ENCODE measurements at regions not wholly inside any gene's neighbourhood (a gene's known extent, or its start where the extent isn't known, plus 50 kb on each side); places are given as distances from the start of the nearest gene placed in this dataset.
"Not testable (repeated sequence)": the region's sequence is repeated elsewhere in the genome, so short reads cannot be mapped to it uniquely, and the experiment has no call there.

DNA sequence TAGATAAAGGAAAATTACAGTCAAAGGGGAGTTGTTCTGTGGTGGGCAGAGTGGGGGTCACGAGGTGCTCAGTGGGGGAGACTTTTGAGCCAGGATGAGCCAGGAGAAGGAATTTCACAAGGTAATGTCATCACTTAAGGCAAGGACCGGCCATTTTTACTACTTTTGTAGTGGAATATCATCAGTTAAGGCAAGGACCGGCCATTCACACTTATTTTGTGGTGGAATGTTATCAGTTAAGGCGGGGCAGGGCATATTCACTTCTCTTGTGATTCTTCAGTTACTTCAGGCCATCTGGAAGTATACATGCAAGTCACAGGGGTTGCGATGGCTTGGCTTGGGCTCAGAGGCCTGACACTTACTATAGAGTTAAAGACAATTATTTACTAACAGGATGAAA is 129.9 kb upstream of the MYO10 start:
- WGBS (ENCODE audit: low lambda C conversion rate): 90% methylated on average over 5 of the region's 5 CpGs
- H3K9me2 ChIP-seq; H3K27me3 ChIP-seq (ENCODE audit: insufficient read depth); H3K4me2 ChIP-seq; H3K4me3 ChIP-seq (ENCODE audit: low read depth in 2 of 2, low read length in 1 of 2); H3F3A ChIP-seq (replicated peaks; ENCODE audit: insufficient read depth); DNase-seq; H4K20me1 ChIP-seq (ENCODE audit: insufficient read depth); H2AFZ ChIP-seq (ENCODE audit: low read depth); POLR2A ChIA-PET; H3K4me1 ChIP-seq (ENCODE audit: control insufficient read depth in 1 of 2, insufficient read depth in 2 of 2, low read depth in 1 of 2, low read length in 1 of 2); H3K9ac ChIP-seq; H3K27ac ChIP-seq (ENCODE audit: low read depth in 2 of 2, low read length in 1 of 2); CTCF ChIA-PET; H3K36me3 ChIP-seq (replicated peaks in 1 of 2; ENCODE audit: control insufficient read depth in 1 of 2, insufficient read depth in 2 of 2, low read length in 1 of 2); H3K9me3 ChIP-seq; H3K79me2 ChIP-seq (ENCODE audit: insufficient read depth): not testable (repeated sequence)

DNA sequence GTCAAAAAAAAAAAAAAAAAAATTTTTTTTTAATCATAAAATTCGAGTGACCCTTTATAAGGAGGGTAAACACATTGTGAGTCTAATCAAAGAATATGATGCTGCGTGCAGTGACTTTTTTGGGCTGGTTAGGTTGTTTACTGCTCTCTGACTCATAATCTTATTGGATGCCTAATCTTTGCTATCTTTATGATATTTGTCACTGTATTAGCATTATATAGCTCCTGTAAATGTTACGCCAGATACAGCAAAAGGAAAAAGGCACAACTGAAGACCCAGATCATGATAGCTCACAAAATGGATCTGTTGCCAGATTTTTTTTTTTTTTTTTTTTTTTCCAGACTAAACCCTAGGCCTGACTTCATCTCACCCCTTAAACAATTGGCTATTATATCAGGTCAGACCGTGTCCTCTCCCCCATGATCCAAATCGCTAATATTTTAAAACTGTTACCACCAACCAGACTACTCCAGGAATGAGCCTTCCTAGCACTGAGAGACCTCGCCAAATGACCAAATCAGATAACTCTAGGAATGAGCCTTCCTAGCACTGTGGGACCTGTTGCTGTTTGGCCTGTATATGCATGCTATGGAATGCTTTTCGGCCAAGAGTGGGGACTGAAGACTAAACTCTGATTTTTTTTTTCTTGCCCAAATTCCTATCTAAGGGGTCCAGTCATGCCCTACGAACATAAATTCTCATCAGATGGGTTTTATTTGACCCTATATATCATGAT is 131.7 kb upstream of the MYO10 start:
- CTCF ChIA-PET: no interaction called here

More for the DNA sequence above, 131.7 kb upstream of the MYO10 start:
- Histone ChIP-seq H3K9me2 (no peaks in the 10 kb centered on the region), H3K79me2 (ENCODE audit: insufficient read depth) (no peaks in the 10 kb centered on the region), H3K9ac (no peak overlapping the region), H3K4me3 (ENCODE audit: low read depth in 2 of 2, low read length in 1 of 2) (no peak overlapping the region), H3K4me1 (ENCODE audit: control insufficient read depth in 1 of 2, insufficient read depth in 2 of 2, low read depth in 1 of 2, low read length in 1 of 2) (peaks cover 0 to 5% of the 10 kb centered on the region in 2 experiments; a peak in 1 of 4 replicates), H3K27ac (ENCODE audit: low read depth in 2 of 2, low read length in 1 of 2) (no peak overlapping the region), H3K9me3 (no peaks in the 10 kb centered on the region), H3K27me3 (ENCODE audit: insufficient read depth) (no peaks in the 10 kb centered on the region), H3K36me3 (replicated peaks in 1 of 2; ENCODE audit: control insufficient read depth in 1 of 2, insufficient read depth in 2 of 2, low read length in 1 of 2) (no peaks in the 10 kb centered on the region), H2AFZ (ENCODE audit: low read depth) (no peak overlapping the region), H3K4me2 (no peak overlapping the region), H4K20me1 (ENCODE audit: insufficient read depth) (no peaks in the 10 kb centered on the region), H3F3A (replicated peaks; ENCODE audit: insufficient read depth) (no peaks in the 10 kb centered on the region)
- TF ChIP-seq YY1 (IDR thresholded peaks at IDR 0.05; ENCODE audit: low read depth) (no peak), JUND (IDR thresholded peaks at IDR 0.05) (no peak), MXI1 (IDR thresholded peaks at IDR 0.05; ENCODE audit: low read depth, low read length) (no peak), SMC3 (IDR thresholded peaks at IDR 0.05; ENCODE audit: low read depth, low read length) (no peak), RXRA (IDR thresholded peaks at IDR 0.05; ENCODE audit: borderline replicate concordance, low read depth) (no peak), FOSL2 (IDR thresholded peaks at IDR 0.05; ENCODE audit: borderline replicate concordance, low read depth) (no peak), CHD2 (IDR thresholded peaks at IDR 0.05; ENCODE audit: low read length, partially characterized antibody) (no peak), RFX5 (IDR thresholded peaks at IDR 0.05; ENCODE audit: low read length) (no peak), POLR2AphosphoS5 (IDR thresholded peaks at IDR 0.05; ENCODE audit: low read depth, low read length) (no peak), GATA2 (CRISPR knock-in tag; IDR thresholded peaks at IDR 0.05) (no peak), TCF12 (IDR thresholded peaks at IDR 0.05) (no peak), NRF1 (IDR thresholded peaks at IDR 0.05; ENCODE audit: low read depth, low read length) (no peak), RAD21 (IDR thresholded peaks at IDR 0.05; ENCODE audit: low read length) (no peak)
- TF ChIP-seq, protein P1, sequence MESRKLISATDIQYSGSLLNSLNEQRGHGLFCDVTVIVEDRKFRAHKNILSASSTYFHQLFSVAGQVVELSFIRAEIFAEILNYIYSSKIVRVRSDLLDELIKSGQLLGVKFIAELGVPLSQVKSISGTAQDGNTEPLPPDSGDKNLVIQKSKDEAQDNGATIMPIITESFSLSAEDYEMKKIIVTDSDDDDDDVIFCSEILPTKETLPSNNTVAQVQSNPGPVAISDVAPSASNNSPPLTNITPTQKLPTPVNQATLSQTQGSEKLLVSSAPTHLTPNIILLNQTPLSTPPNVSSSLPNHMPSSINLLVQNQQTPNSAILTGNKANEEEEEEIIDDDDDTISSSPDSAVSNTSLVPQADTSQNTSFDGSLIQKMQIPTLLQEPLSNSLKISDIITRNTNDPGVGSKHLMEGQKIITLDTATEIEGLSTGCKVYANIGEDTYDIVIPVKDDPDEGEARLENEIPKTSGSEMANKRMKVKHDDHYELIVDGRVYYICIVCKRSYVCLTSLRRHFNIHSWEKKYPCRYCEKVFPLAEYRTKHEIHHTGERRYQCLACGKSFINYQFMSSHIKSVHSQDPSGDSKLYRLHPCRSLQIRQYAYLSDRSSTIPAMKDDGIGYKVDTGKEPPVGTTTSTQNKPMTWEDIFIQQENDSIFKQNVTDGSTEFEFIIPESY (IDR thresholded peaks at IDR 0.05; ENCODE audit: borderline replicate concordance, low read depth): no peak
- TF ChIP-seq, protein P2, sequence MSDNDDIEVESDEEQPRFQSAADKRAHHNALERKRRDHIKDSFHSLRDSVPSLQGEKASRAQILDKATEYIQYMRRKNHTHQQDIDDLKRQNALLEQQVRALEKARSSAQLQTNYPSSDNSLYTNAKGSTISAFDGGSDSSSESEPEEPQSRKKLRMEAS (IDR thresholded peaks at IDR 0.05; ENCODE audit: low read depth): no peak
- TF ChIP-seq, protein P3, sequence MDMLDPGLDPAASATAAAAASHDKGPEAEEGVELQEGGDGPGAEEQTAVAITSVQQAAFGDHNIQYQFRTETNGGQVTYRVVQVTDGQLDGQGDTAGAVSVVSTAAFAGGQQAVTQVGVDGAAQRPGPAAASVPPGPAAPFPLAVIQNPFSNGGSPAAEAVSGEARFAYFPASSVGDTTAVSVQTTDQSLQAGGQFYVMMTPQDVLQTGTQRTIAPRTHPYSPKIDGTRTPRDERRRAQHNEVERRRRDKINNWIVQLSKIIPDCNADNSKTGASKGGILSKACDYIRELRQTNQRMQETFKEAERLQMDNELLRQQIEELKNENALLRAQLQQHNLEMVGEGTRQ (IDR thresholded peaks at IDR 0.05; ENCODE audit: borderline replicate concordance, low read depth, low read length): no peak
- POLR2A ChIA-PET: interaction anchor here (0.6 kb wide), 1 partner anchor 1221 kb away, joined by 4 read pairs; no protein-coding TSS in a partner anchor
- WGBS (ENCODE audit: low lambda C conversion rate): 87% methylated on average over 8 of the region's 8 CpGs
- no peak for DNase-seq

All from SK-N-SH (cell line).